ENCODE measurements at regions not wholly inside any gene's neighbourhood (a gene's known extent, or its start where the extent isn't known, plus 50 kb on each side); places are given as distances from the start of the nearest gene placed in this dataset.

DNA sequence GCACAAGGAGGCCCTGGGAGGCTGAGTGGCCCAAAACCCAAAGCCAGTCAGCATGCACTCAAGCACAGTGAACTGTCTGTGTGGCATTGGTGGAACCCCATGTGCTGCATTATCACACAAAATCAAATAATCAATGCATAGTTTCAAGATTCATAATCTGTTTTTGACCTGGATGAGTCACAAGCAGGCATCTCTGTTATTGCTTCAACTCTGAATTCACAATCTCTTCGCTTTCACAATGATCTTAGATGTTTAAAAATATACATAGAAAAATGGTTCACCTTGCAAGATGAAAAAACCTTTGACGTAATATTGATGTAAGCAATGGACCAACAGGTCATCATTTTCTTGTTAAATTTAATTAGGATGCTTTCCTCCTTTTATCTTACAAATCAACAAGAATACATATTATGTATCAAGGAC is 455.4 kb downstream of the IRS2 start:
- H3K36me3 ChIP-seq: no peaks in the 10 kb centered on the region
- H3K4me1 ChIP-seq: no peaks in the 10 kb centered on the region
- intact Hi-C loops (cut with DNase I): no loop called here
- no peaks in the 10 kb centered on the region for H3K9me3 ChIP-seq
- 94 to 97% methylated on average over 2 of the region's 2 CpGs for WGBS, 2 donors
- H3K27me3 ChIP-seq: peaks cover 4% of the 10 kb centered on the region
- no peak overlapping the region for H3K4me3 ChIP-seq (replicated peaks in 1 of 3)
- no peak for DNase-seq
- TF ChIP-seq POLR2A (IDR thresholded peaks at IDR 0.05) (no peak), CTCF (IDR thresholded peaks at IDR 0.05) (no peak)
- no peak overlapping the region for H3K27ac ChIP-seq

DNA sequence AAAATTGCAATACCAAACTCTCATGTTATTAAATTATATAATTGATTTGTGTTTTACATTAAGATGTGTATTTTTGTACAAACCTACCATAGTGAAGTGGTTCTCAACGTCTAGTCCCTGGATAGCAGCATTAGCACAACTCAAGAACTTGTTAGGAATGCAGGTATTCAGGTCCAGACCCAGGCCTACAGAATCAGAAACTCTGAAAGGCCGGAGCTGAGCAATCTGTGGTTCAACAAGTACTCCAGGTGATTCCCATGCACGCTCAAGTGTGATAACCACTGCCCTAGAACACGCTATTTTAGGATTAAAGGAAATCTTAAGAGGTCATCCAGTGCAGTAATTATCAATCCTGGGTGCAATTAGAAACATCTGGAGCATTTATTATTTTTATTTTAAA is 456.3 kb downstream of the IRS2 start:
- no peak for DNase-seq
- no peak for TF ChIP-seq POLR2A (IDR thresholded peaks at IDR 0.05)
- TF ChIP-seq CTCF (IDR thresholded peaks at IDR 0.05): no peak
- intact Hi-C loops (cut with DNase I): no loop called here
- Histone ChIP-seq H3K36me3 (no peaks in the 10 kb centered on the region), H3K4me1 (no peaks in the 10 kb centered on the region), H3K9me3 (no peaks in the 10 kb centered on the region), H3K4me3 (replicated peaks in 1 of 3) (no peak overlapping the region), H3K27ac (no peak overlapping the region), H3K27me3 (peaks cover 4% of the 10 kb centered on the region)
- WGBS, 2 donors: 31 to 39% methylated on average over 4 of the region's 4 CpGs

- Histone ChIP-seq H3K36me3 (no peaks in the 10 kb centered on the region), H3K27me3 (peaks cover 4% of the 10 kb centered on the region), H3K9me3 (no peaks in the 10 kb centered on the region), H3K4me3 (replicated peaks in 1 of 3) (no peak overlapping the region), H3K27ac (no peak overlapping the region), H3K4me1 (no peaks in the 10 kb centered on the region)
- no peak for TF ChIP-seq CTCF (IDR thresholded peaks at IDR 0.05)
- no peak for TF ChIP-seq POLR2A (IDR thresholded peaks at IDR 0.05)
- DNase-seq: no peak
- intact Hi-C loops (cut with DNase I): no loop called here
- WGBS, 2 donors: 97% methylated on average over 4 of the region's 4 CpGs
Observed at GRCh38 chr13:109329175-109329574, 457.2 kb downstream of the IRS2 start.

DNA sequence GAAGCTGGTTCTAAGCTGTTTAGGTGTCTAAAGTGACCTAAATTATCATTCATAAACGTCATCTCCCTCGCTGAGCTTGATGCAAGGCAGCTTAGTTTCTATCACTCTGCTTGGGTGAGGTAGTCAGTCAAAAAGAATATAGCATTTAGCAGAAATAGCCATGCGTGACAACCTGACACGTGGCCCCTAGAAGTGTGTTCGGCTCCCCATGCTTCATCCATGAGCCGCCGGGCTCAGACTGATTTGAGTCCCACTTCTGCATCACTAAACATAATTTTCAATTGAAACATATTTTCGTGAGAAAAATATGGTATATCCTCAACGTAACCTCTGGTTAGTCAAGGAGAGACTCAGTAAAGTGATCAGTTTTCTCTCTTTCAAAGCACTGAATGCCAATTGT is 459.8 kb downstream of the IRS2 start:
- H3K27me3 ChIP-seq: peaks cover 4% of the 10 kb centered on the region
- TF ChIP-seq CTCF (IDR thresholded peaks at IDR 0.05) (no peak), POLR2A (IDR thresholded peaks at IDR 0.05) (no peak)
- no peaks in the 10 kb centered on the region for H3K4me1 ChIP-seq
- DNase-seq: no peak
- intact Hi-C loops (cut with DNase I): no loop called here
- H3K9me3 ChIP-seq: no peaks in the 10 kb centered on the region
- H3K36me3 ChIP-seq: no peaks in the 10 kb centered on the region
- no peak overlapping the region for H3K27ac ChIP-seq
- H3K4me3 ChIP-seq (replicated peaks in 1 of 3): no peak overlapping the region
- WGBS, 2 donors: 89 to 90% methylated on average over 9 of the region's 9 CpGs

DNA sequence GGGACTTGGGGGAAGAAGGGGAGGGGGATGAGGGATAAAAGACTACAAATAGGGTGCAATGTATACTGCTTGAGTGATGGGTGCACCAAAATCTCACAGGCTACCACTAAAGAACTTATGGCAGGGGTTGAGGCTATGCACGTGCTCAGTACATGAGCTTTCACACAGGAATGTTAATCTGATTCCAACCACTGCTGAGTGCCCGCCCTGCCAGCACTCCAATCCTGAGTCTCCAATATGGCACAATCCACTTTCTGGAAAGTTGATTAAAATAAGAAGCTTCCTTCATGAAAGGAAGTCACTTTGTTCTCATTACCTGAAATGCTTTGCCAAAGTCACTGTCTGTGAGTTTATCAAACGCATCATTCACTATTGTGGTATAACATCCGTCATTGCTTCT is 463.0 kb downstream of the IRS2 start:
- Histone ChIP-seq H3K27ac (no peak overlapping the region), H3K4me1 (no peaks in the 10 kb centered on the region), H3K4me3 (replicated peaks in 1 of 3) (no peak overlapping the region), H3K27me3 (peaks cover 4% of the 10 kb centered on the region), H3K36me3 (no peaks in the 10 kb centered on the region), H3K9me3 (no peaks in the 10 kb centered on the region)
- no peak for DNase-seq
- 90 to 91% methylated on average over 4 of the region's 4 CpGs for WGBS, 2 donors
- no peak for TF ChIP-seq CTCF (IDR thresholded peaks at IDR 0.05)
- TF ChIP-seq POLR2A (IDR thresholded peaks at IDR 0.05): no peak
- intact Hi-C loops (cut with DNase I): no loop called here
